ENCODE measurements at regions not wholly inside any gene's neighbourhood (a gene's known extent, or its start where the extent isn't known, plus 50 kb on each side); places are given as distances from the start of the nearest gene placed in this dataset.

- H3K4me3 ChIP-seq (ENCODE audit: low read length) = no peak overlapping the region
- no peak for DNase-seq (ENCODE audit: low read depth)
- TF ChIP-seq, protein P1, sequence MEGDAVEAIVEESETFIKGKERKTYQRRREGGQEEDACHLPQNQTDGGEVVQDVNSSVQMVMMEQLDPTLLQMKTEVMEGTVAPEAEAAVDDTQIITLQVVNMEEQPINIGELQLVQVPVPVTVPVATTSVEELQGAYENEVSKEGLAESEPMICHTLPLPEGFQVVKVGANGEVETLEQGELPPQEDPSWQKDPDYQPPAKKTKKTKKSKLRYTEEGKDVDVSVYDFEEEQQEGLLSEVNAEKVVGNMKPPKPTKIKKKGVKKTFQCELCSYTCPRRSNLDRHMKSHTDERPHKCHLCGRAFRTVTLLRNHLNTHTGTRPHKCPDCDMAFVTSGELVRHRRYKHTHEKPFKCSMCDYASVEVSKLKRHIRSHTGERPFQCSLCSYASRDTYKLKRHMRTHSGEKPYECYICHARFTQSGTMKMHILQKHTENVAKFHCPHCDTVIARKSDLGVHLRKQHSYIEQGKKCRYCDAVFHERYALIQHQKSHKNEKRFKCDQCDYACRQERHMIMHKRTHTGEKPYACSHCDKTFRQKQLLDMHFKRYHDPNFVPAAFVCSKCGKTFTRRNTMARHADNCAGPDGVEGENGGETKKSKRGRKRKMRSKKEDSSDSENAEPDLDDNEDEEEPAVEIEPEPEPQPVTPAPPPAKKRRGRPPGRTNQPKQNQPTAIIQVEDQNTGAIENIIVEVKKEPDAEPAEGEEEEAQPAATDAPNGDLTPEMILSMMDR (conservative IDR thresholded peaks at IDR 0.05; ENCODE audit: low read length) = no peak
Measured at GRCh38 chr4:8788174-8788573, 83.5 kb downstream of the HMX1 start.

DNA sequence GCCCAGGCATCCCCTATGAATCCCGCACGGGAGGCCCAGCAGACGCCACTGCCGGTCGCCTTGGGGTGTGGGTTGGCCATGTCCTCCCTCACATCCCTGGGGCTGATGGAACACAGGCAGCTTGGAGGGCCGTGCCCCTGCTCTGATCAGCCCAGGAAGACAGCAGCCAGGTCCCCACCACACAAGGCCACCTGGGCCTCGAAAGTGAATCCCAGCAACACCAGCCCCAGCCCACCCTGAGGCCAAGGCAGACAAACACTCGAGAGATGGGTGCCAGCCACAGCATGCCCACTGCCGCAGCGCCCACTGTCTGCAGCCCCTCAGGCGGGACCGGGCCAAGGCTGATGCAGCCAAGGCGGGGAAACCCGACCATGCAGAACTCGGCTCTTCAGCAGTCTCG is 85.5 kb downstream of the HMX1 start:
- no peak for DNase-seq (ENCODE audit: low read depth)
- no peak overlapping the region for H3K4me3 ChIP-seq (ENCODE audit: low read length)
- TF ChIP-seq, protein P1 (conservative IDR thresholded peaks at IDR 0.05; ENCODE audit: low read length) = no peak

- TF ChIP-seq, protein P1 (conservative IDR thresholded peaks at IDR 0.05; ENCODE audit: low read length) = no peak
- no peak for DNase-seq (ENCODE audit: low read depth)
- no peak overlapping the region for H3K4me3 ChIP-seq (ENCODE audit: low read length)
Measured at GRCh38 chr4:8785656-8786142, 85.9 kb downstream of the HMX1 start.

DNA sequence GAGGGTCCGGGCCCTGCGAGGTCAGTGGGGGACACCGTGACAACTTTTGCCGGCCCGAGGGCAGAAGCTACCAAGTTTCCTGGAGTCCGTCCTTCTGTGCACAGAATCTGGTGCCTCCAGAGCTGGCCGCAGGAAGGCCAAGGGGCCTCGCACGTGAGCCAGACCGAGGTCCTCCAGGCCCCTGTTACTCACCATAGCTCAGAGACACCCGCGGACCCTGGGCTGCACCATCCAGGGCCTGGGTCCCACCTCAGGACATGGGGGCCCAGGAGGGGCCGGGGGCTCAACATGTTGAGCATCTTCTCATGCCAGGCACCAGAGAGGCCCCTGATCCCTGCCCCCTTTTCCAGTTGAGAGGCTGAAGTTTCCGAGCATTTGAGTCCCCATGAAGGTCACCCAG is 87.9 kb downstream of the HMX1 start:
- DNase-seq (ENCODE audit: low read depth) = no peak
- H3K4me3 ChIP-seq (ENCODE audit: low read length) = no peak overlapping the region
- TF ChIP-seq, protein P1 (conservative IDR thresholded peaks at IDR 0.05; ENCODE audit: low read length) = no peak

- TF ChIP-seq, protein P1 (conservative IDR thresholded peaks at IDR 0.05; ENCODE audit: low read length) = no peak
- DNase-seq (ENCODE audit: low read depth) = no peak
- no peak overlapping the region for H3K4me3 ChIP-seq (ENCODE audit: low read length)
Measured at GRCh38 chr4:8782135-8782534, 89.5 kb downstream of the HMX1 start.

GRCh38 chr4:8781641-8782040 is 90.0 kb downstream of the HMX1 start:
- DNase-seq (ENCODE audit: low read depth) = no peak
- H3K4me3 ChIP-seq (ENCODE audit: low read length) = no peak overlapping the region
- TF ChIP-seq, protein P1 (conservative IDR thresholded peaks at IDR 0.05; ENCODE audit: low read length) = no peak

GRCh38 chr4:8780596-8781368 is 90.9 kb downstream of the HMX1 start:
- DNase-seq (ENCODE audit: low read depth) = no peak
- no peak overlapping the region for H3K4me3 ChIP-seq (ENCODE audit: low read length)
- TF ChIP-seq, protein P1 (conservative IDR thresholded peaks at IDR 0.05; ENCODE audit: low read length) = no peak
